Peyer's patch (tissue), 4 donors: ENCODE measurements at regions not wholly inside any gene's neighbourhood (a gene's known extent, or its start where the extent isn't known, plus 50 kb on each side); places are given as distances from the start of the nearest gene placed in this dataset.

Experiments
- DNase-seq, 3 donors: peaks; one replicate each; pipeline ENCODE4 v3.0.0-alpha.2; 2017 to 2019
- H3K27ac ChIP-seq, 4 donors: fragments of 200-600 bp; sonication (generic); one replicate each; pipeline ENCODE4 v1.5.1; 2016 to 2019
- H3K27me3 ChIP-seq, 2 donors: fragments of 200-600 bp; sonication (generic); one replicate each; pipeline ENCODE4 v1.5.1; 2019
- H3K36me3 ChIP-seq, 3 donors: fragments of 200-600 bp; sonication (generic); one replicate each; pipeline ENCODE4 v1.5.1; 2016 to 2019
- H3K4me1 ChIP-seq, 4 donors: fragments of 200-600 bp; sonication (generic); one replicate each; pipeline ENCODE4 v1.5.1; 2016 to 2019
- H3K4me3 ChIP-seq, 4 donors: fragments of 200-600 bp; sonication (generic); 1 replicate in 3 of 4; 2 replicates in 1 of 4; pipeline ENCODE4 v1.5.1; 2016 to 2019; ENCODE audit warnings: mild to moderate bottlenecking in 1 of 4
- H3K9me3 ChIP-seq, 4 donors: fragments of 200-600 bp; sonication (generic); one replicate each; pipeline ENCODE4 v1.5.1; 2016 to 2019; ENCODE audit warnings: mild to moderate bottlenecking in 1 of 4
- POLR2A ChIP-seq, 2 donors: fragments of 450-650 bp; IDR thresholded peaks; one replicate each; pipeline ENCODE4 v1.5.1; 2017; ENCODE audit warnings: antibody characterized with exemption in 2 of 2, mild to moderate bottlenecking in 2 of 2, moderate library complexity in 2 of 2
- TF ChIP-seq, protein P1 (sequence below), 6 experiments: fragments of 450-650 bp in 4 of 6; fragments of 200-600 bp in 2 of 6; sonication (generic) in 1 of 6; IDR thresholded peaks; one replicate each; pipeline ENCODE4 v1.5.1; 2017 to 2019; ENCODE audit warnings: antibody characterized with exemption in 6 of 6, mild to moderate bottlenecking in 3 of 6, moderate library complexity in 1 of 6

DNA sequence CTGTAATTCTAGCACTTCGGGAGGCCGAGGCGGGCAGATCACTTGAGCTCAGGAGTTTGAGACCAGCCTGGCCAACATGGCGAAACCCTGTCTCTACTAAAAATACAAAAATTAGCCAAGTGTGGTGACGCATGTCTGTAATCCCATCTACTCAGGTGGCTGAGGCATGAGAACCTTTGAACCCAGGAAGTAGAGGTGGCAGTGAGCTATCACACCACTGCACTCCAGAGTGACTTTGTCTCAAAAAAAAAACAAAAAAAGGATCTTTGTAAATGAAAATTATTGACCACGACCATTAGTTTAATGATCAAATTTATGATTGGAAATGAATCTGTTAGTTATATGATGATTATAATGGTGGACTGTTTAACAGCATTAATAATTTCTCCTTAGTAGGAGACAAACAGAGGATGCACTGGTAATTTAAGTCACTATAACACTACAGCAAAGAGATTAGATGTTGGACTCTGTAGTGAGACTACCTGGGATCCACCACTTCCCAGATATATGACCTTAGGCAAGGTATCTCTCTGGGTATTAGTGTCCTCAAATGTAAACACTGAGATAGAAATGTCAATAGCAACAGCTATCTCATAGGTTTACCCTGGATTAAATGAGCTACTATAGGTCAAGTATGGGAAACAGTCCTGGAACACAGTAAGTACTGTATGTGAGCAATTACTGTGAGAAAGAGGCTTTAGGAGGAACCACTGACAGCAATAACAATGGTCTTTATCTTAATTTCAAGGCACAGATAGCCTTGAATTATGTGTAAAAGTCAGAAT is 214.7 kb downstream of the NOVA1 start:
- DNase-seq: no peak
- Histone ChIP-seq H3K27ac (no peak overlapping the region), H3K36me3 (no peaks in the 10 kb centered on the region), H3K4me1 (peaks cover 0 to 20% (median 0%) of the 10 kb centered on the region in 4 donors), H3K4me3 (no peak overlapping the region), H3K27me3 (no peaks in the 10 kb centered on the region), H3K9me3 (no peaks in the 10 kb centered on the region)
- TF ChIP-seq POLR2A (IDR thresholded peaks at IDR 0.05): no peak
- TF ChIP-seq, protein P1, sequence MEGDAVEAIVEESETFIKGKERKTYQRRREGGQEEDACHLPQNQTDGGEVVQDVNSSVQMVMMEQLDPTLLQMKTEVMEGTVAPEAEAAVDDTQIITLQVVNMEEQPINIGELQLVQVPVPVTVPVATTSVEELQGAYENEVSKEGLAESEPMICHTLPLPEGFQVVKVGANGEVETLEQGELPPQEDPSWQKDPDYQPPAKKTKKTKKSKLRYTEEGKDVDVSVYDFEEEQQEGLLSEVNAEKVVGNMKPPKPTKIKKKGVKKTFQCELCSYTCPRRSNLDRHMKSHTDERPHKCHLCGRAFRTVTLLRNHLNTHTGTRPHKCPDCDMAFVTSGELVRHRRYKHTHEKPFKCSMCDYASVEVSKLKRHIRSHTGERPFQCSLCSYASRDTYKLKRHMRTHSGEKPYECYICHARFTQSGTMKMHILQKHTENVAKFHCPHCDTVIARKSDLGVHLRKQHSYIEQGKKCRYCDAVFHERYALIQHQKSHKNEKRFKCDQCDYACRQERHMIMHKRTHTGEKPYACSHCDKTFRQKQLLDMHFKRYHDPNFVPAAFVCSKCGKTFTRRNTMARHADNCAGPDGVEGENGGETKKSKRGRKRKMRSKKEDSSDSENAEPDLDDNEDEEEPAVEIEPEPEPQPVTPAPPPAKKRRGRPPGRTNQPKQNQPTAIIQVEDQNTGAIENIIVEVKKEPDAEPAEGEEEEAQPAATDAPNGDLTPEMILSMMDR (IDR thresholded peaks at IDR 0.05): no peak

GRCh38 chr14:26381405-26381804 is 216.4 kb downstream of the NOVA1 start:
- TF ChIP-seq POLR2A (IDR thresholded peaks at IDR 0.05): no peak
- peaks cover 0 to 20% (median 0%) of the 10 kb centered on the region in 4 donors for H3K4me1 ChIP-seq
- H3K27ac ChIP-seq: no peak overlapping the region
- no peaks in the 10 kb centered on the region for H3K36me3 ChIP-seq
- DNase-seq: no peak
- no peak overlapping the region for H3K4me3 ChIP-seq
- H3K9me3 ChIP-seq: no peaks in the 10 kb centered on the region
- H3K27me3 ChIP-seq: no peaks in the 10 kb centered on the region

DNA sequence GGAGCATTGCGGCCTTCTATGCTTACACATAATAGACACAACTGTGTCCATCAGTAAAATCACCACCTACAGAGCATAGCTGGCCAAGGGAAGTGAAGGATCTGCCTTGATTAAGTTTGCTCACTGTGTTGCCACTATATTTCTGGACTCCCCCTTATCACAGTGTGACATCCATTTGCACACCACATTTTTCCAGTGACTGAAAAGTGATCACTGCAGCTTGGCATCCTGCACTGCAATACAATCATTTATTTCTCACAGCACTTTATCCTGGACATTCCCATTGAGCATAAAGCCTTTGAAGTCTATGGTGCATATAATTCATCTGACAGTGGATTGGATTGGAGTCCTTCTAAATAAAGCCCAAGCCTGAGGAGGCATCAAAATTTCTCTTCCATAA is 217.2 kb downstream of the NOVA1 start:
- no peaks in the 10 kb centered on the region for H3K27me3 ChIP-seq
- H3K9me3 ChIP-seq: no peaks in the 10 kb centered on the region
- DNase-seq: no peak
- TF ChIP-seq POLR2A (IDR thresholded peaks at IDR 0.05): no peak
- TF ChIP-seq, protein P1 (IDR thresholded peaks at IDR 0.05): no peak
- no peak overlapping the region for H3K4me3 ChIP-seq
- H3K36me3 ChIP-seq: no peaks in the 10 kb centered on the region
- peaks cover 0 to 20% (median 0%) of the 10 kb centered on the region in 4 donors for H3K4me1 ChIP-seq
- no peak overlapping the region for H3K27ac ChIP-seq

- Histone ChIP-seq H3K36me3 (no peaks in the 10 kb centered on the region), H3K4me1 (peaks cover 0 to 20% (median 0%) of the 10 kb centered on the region in 4 donors), H3K9me3 (no peaks in the 10 kb centered on the region), H3K4me3 (no peak overlapping the region), H3K27me3 (no peaks in the 10 kb centered on the region), H3K27ac (no peak overlapping the region)
- no peak for TF ChIP-seq POLR2A (IDR thresholded peaks at IDR 0.05)
- TF ChIP-seq, protein P1 (IDR thresholded peaks at IDR 0.05): no peak
- DNase-seq: no peak
These were observed 217.9 kb downstream of the NOVA1 start for GRCh38 chr14:26379951-26380350.

DNA sequence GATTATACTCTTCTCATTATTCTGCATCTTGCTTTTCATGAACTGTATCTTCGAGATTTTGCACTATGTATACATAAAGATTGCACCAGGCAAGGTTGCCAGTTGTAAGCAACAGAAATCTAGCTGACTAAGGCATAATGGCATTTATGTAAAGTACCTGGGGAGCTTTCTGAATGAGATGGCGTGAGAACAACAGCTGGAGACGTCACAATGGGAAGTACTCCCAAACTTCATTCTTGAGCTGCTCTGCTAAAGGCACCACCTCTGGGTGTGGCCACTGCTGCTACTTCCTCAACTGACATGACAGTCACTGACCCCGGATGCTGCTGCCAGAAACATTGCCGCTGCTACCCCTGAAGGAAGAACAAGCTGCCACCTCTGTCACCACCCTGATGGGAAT is 220.7 kb downstream of the NOVA1 start:
- Histone ChIP-seq H3K4me1 (peaks cover 0 to 12% (median 0%) of the 10 kb centered on the region in 4 donors), H3K4me3 (no peak overlapping the region), H3K27me3 (no peaks in the 10 kb centered on the region), H3K27ac (no peak overlapping the region), H3K9me3 (no peaks in the 10 kb centered on the region), H3K36me3 (no peaks in the 10 kb centered on the region)
- no peak for DNase-seq
- TF ChIP-seq, protein P1 (IDR thresholded peaks at IDR 0.05): no peak
- TF ChIP-seq POLR2A (IDR thresholded peaks at IDR 0.05): no peak

DNA sequence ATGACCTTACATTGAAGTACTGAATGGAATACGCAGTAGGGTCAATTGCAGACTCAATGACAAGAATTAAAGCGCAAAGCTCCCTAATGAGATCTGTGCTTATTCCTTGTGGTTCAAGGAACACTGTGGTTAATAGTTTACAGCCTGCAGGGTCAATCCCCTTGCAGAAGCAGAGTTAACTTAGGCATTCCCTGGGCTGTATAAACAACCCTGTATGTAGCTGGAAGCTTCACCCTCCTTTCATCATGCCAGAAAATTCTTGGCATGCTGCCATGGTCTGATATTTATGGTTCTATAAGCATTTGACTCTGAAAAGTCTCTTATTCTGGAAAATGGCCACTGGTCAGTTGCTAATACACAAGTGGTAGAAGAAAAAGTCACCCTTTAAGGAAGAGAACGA is 227.7 kb downstream of the NOVA1 start:
- no peaks in the 10 kb centered on the region for H3K36me3 ChIP-seq
- no peak for DNase-seq
- no peaks in the 10 kb centered on the region for H3K9me3 ChIP-seq
- TF ChIP-seq, protein P1 (IDR thresholded peaks at IDR 0.05): no peak
- TF ChIP-seq POLR2A (IDR thresholded peaks at IDR 0.05): no peak
- H3K27me3 ChIP-seq: no peaks in the 10 kb centered on the region
- no peak overlapping the region for H3K4me3 ChIP-seq
- H3K27ac ChIP-seq: no peak overlapping the region
- peaks cover 0 to 14% (median 0%) of the 10 kb centered on the region in 4 donors for H3K4me1 ChIP-seq
